Neural crest cell (in vitro differentiated cells): ENCODE measurements at regions not wholly inside any gene's neighbourhood (a gene's known extent, or its start where the extent isn't known, plus 50 kb on each side); places are given as distances from the start of the nearest gene placed in this dataset.

Experiments used
- DNase-seq: peaks from one replicate; pipeline ENCODE4 v3.0.0; 2021; ENCODE audit warnings: low read depth, mixed read lengths, low spot score
- H3K27ac Mint-ChIP-seq: one replicate; pipeline ENCODE4 v1.8.0; 2021; ENCODE audit warnings: mild to moderate bottlenecking, mixed read lengths; ENCODE audit not compliant: unreplicated experiment
- H3K27me3 Mint-ChIP-seq: 2 replicates; pipeline ENCODE4 v1.8.0; 2021; ENCODE audit warnings: low read depth, mild to moderate bottlenecking, mixed read lengths
- H3K36me3 Mint-ChIP-seq: 2 replicates; pipeline ENCODE4 v1.8.0; 2021; ENCODE audit warnings: low read depth, mild to moderate bottlenecking, mixed read lengths
- H3K4me1 Mint-ChIP-seq: 2 replicates; pipeline ENCODE4 v1.8.0; 2021; ENCODE audit warnings: mixed read lengths
- H3K4me3 Mint-ChIP-seq: one replicate; pipeline ENCODE4 v1.8.0; 2021; ENCODE audit warnings: mild to moderate bottlenecking, mixed read lengths
- H3K9me3 Mint-ChIP-seq: 2 replicates; pipeline ENCODE4 v1.8.0; 2021; ENCODE audit warnings: mixed read lengths
- CTCF ChIP-seq: fragments of 200-600 bp; sonication (generic); conservative IDR thresholded peaks from 2 replicates; pipeline ENCODE4 v1.5.0; 2021; ENCODE audit warnings: antibody characterized with exemption, mild to moderate bottlenecking

- no peak for DNase-seq
- Mint-ChIP-seq H3K36me3 (peaks cover 5% of the 10 kb centered on the region), H3K4me1 (no peaks in the 10 kb centered on the region), H3K4me3 (no peak overlapping the region), H3K27ac (no peak overlapping the region), H3K27me3 (no peaks in the 10 kb centered on the region), H3K9me3 (no peaks in the 10 kb centered on the region)
- TF ChIP-seq CTCF: no peak
Observed at GRCh38 chr3:174614036-174614435, 245.1 kb upstream of the NAALADL2 start.

- no peak for DNase-seq
- no peak overlapping the region for H3K4me3 Mint-ChIP-seq
- H3K9me3 Mint-ChIP-seq: no peaks in the 10 kb centered on the region
- H3K27me3 Mint-ChIP-seq: no peaks in the 10 kb centered on the region
- no peak overlapping the region for H3K27ac Mint-ChIP-seq
- H3K36me3 Mint-ChIP-seq: no peaks in the 10 kb centered on the region
- TF ChIP-seq CTCF: no peak
- no peaks in the 10 kb centered on the region for H3K4me1 Mint-ChIP-seq
Observed at GRCh38 chr3:174618368-174619080, 240.6 kb upstream of the NAALADL2 start.

- TF ChIP-seq CTCF: no peak
- no peak overlapping the region for H3K4me3 Mint-ChIP-seq
- no peaks in the 10 kb centered on the region for H3K9me3 Mint-ChIP-seq
- no peaks in the 10 kb centered on the region for H3K36me3 Mint-ChIP-seq
- no peak for DNase-seq
- H3K4me1 Mint-ChIP-seq: no peaks in the 10 kb centered on the region
- no peaks in the 10 kb centered on the region for H3K27me3 Mint-ChIP-seq
- no peak overlapping the region for H3K27ac Mint-ChIP-seq
Observed at GRCh38 chr3:174619239-174619638, 239.9 kb upstream of the NAALADL2 start.

- no peaks in the 10 kb centered on the region for H3K36me3 Mint-ChIP-seq
- H3K9me3 Mint-ChIP-seq: no peaks in the 10 kb centered on the region
- H3K4me3 Mint-ChIP-seq: no peak overlapping the region
- H3K27me3 Mint-ChIP-seq: no peaks in the 10 kb centered on the region
- H3K4me1 Mint-ChIP-seq: no peaks in the 10 kb centered on the region
- H3K27ac Mint-ChIP-seq: no peak overlapping the region
- no peak for DNase-seq
- peak; percentile 51 for TF ChIP-seq CTCF
Observed at GRCh38 chr3:174620138-174620537, 239.0 kb upstream of the NAALADL2 start.

- H3K27ac Mint-ChIP-seq: no peak overlapping the region
- H3K27me3 Mint-ChIP-seq: no peaks in the 10 kb centered on the region
- no peak for DNase-seq
- H3K4me1 Mint-ChIP-seq: no peaks in the 10 kb centered on the region
- no peaks in the 10 kb centered on the region for H3K36me3 Mint-ChIP-seq
- H3K4me3 Mint-ChIP-seq: no peak overlapping the region
- no peaks in the 10 kb centered on the region for H3K9me3 Mint-ChIP-seq
- TF ChIP-seq CTCF: no peak
Observed at GRCh38 chr3:174620855-174621472, 238.2 kb upstream of the NAALADL2 start.
